ENCODE measurements at regions not wholly inside any gene's neighbourhood (a gene's known extent, or its start where the extent isn't known, plus 50 kb on each side); places are given as distances from the start of the nearest gene placed in this dataset.

DNA sequence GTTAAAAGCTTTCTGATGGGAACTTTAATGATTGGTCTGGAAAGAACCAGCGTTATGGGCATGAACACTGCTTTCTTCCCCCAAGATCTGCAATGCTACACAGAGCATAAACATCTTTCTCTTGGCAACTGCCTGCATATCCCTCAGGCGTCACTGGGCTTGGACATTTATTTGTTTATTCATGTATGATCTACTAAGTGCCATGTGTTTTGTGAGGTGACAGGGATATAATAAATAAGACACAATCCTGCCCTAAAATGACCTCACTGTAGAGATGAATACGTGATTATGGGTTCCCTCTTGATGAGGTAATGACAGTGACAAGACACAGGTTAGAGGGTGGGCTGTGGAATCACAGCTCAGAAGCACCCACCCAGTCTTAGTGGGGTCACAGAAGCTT, 485.3 kb downstream of the PDCD6IP start:
- H3K9me3 ChIP-seq (ENCODE audit: control extremely low read depth in 1 of 3, control insufficient read depth in 2 of 3, insufficient read depth in 1 of 3, low read length in 2 of 3), result no peaks in the 10 kb centered on the region
- H3K27ac Mint-ChIP-seq, result no peak overlapping the region
- WGBS (ENCODE audit: insufficient coverage), result no CpG with 5 or more reads among the region's 3 CpGs

DNA sequence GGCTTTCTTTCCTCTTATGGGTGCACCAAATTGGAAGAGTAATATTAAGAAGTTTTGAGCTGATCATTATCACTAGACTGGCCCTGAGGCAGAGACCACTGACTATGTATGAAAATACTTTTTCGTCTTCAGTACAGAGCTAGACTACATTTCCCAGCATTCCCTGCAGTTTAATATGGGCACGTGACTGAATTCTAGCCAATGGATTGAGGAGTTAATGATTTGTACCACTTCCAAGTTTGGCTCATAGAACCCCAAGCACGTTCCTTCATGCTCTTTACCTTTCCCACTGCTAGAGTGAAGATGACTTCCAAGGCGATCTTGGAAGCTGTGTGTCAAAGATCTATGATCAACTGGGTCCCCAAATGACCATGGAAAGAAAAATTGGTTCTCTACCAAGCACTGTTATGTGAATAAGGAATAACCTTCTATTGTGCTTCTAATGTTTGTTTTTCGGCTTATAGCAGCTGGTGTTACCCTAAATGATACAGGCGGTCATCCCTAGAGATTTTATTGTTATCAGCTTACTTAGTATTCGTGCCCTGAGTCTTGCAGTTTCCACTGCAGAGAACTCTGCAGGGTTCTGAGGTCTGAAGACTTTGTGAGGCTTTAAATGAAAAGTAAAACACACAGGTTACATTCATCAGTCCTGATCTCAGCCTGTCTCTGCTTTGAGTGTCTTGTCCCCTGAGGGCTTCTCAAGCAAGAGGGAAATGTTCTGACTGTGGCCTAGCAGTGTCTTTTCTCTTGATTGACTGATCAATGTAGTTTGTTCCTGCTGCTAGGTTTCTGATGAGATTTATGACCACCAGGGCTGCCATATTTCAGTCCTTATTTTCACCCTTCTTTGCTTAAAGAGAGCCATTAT, 486.8 kb downstream of the PDCD6IP start:
- no peak overlapping the region for H3K9ac ChIP-seq (ENCODE audit: low read length)
- Mint-ChIP-seq H3K4me3 (no peak overlapping the region), H3K27me3 (no peaks in the 10 kb centered on the region), H3K27ac (no peak overlapping the region), H3K4me1 (no peaks in the 10 kb centered on the region), H3K9me3 (ENCODE audit: insufficient read depth) (peaks cover 3% of the 10 kb centered on the region)
- H3K4me2 ChIP-seq (replicated peaks; ENCODE audit: low read depth, low read length, poor library complexity, severe bottlenecking), result no peak overlapping the region
- no peaks in the 10 kb centered on the region for H3K79me2 ChIP-seq (ENCODE audit: control insufficient read depth, insufficient read depth, low read length)
- DNase-seq (no peak), ATAC-seq (ENCODE audit: low read depth) (no peak)
- H4K20me1 ChIP-seq (ENCODE audit: control insufficient read depth, insufficient read depth, low read length, poor library complexity, severe bottlenecking), result no peaks in the 10 kb centered on the region
- ChIA-PET CTCF (no interaction called here), POLR2A (no interaction called here)
- H3K27ac ChIP-seq (ENCODE audit: low read length in 2 of 2), result no peak overlapping the region
- no peaks in the 10 kb centered on the region for H3K27me3 ChIP-seq (replicated peaks in 1 of 4; ENCODE audit: control extremely low read depth in 1 of 4, control insufficient read depth in 3 of 4, insufficient read depth in 4 of 4, low read length in 3 of 4)
- no peaks in the 10 kb centered on the region for H3K4me1 ChIP-seq (ENCODE audit: control insufficient read depth in 2 of 2, insufficient read depth in 2 of 2, low read length in 2 of 2)
- TF ChIP-seq EZH2 (IDR thresholded peaks at IDR 0.05; ENCODE audit: borderline replicate concordance, insufficient read depth, low read depth, low read length, poor library complexity, severe bottlenecking), result no peak
- TF ChIP-seq, protein P1, sequence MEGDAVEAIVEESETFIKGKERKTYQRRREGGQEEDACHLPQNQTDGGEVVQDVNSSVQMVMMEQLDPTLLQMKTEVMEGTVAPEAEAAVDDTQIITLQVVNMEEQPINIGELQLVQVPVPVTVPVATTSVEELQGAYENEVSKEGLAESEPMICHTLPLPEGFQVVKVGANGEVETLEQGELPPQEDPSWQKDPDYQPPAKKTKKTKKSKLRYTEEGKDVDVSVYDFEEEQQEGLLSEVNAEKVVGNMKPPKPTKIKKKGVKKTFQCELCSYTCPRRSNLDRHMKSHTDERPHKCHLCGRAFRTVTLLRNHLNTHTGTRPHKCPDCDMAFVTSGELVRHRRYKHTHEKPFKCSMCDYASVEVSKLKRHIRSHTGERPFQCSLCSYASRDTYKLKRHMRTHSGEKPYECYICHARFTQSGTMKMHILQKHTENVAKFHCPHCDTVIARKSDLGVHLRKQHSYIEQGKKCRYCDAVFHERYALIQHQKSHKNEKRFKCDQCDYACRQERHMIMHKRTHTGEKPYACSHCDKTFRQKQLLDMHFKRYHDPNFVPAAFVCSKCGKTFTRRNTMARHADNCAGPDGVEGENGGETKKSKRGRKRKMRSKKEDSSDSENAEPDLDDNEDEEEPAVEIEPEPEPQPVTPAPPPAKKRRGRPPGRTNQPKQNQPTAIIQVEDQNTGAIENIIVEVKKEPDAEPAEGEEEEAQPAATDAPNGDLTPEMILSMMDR (IDR thresholded peaks at IDR 0.05), result no peak
- intact Hi-C loops (cut with micrococcal nuclease), result no loop called here
- H2AFZ ChIP-seq (ENCODE audit: insufficient read depth, low read depth, low read length, poor library complexity, severe bottlenecking), result no peak overlapping the region
- no peak overlapping the region for H3K4me3 ChIP-seq (ENCODE audit: control extremely low read depth in 1 of 5, extremely low read depth in 1 of 5, insufficient read depth in 1 of 5, low read depth in 2 of 5, low read length in 4 of 5)
- H3K9me3 ChIP-seq (ENCODE audit: control extremely low read depth in 1 of 3, control insufficient read depth in 2 of 3, insufficient read depth in 1 of 3, low read length in 2 of 3), result no peaks in the 10 kb centered on the region
- H3K36me3 ChIP-seq (replicated peaks in 1 of 2; ENCODE audit: control extremely low read depth in 1 of 2, control insufficient read depth in 1 of 2, extremely low read depth in 1 of 2, insufficient read depth in 2 of 2, low read length in 1 of 2), result no peaks in the 10 kb centered on the region
- 100% methylated on average over 3 of the region's 7 CpGs for WGBS (ENCODE audit: insufficient coverage)

More for the DNA sequence above, 485.3 kb downstream of the PDCD6IP start:
- ATAC-seq (ENCODE audit: low read depth), result no peak
- TF ChIP-seq, protein P1 (IDR thresholded peaks at IDR 0.05), result no peak
- TF ChIP-seq EZH2 (IDR thresholded peaks at IDR 0.05; ENCODE audit: borderline replicate concordance, insufficient read depth, low read depth, low read length, poor library complexity, severe bottlenecking), result no peak
- Histone ChIP-seq H3K27ac (ENCODE audit: low read length in 2 of 2) (no peak overlapping the region), H3K36me3 (replicated peaks in 1 of 2; ENCODE audit: control extremely low read depth in 1 of 2, control insufficient read depth in 1 of 2, extremely low read depth in 1 of 2, insufficient read depth in 2 of 2, low read length in 1 of 2) (no peaks in the 10 kb centered on the region), H3K27me3 (replicated peaks in 1 of 4; ENCODE audit: control extremely low read depth in 1 of 4, control insufficient read depth in 3 of 4, insufficient read depth in 4 of 4, low read length in 3 of 4) (no peaks in the 10 kb centered on the region), H3K79me2 (ENCODE audit: control insufficient read depth, insufficient read depth, low read length) (no peaks in the 10 kb centered on the region), H3K4me3 (ENCODE audit: control extremely low read depth in 1 of 5, extremely low read depth in 1 of 5, insufficient read depth in 1 of 5, low read depth in 2 of 5, low read length in 4 of 5) (no peak overlapping the region), H3K9ac (ENCODE audit: low read length) (no peak overlapping the region), H3K4me1 (ENCODE audit: control insufficient read depth in 2 of 2, insufficient read depth in 2 of 2, low read length in 2 of 2) (no peaks in the 10 kb centered on the region), H4K20me1 (ENCODE audit: control insufficient read depth, insufficient read depth, low read length, poor library complexity, severe bottlenecking) (no peaks in the 10 kb centered on the region), H3K4me2 (replicated peaks; ENCODE audit: low read depth, low read length, poor library complexity, severe bottlenecking) (no peak overlapping the region), H2AFZ (ENCODE audit: insufficient read depth, low read depth, low read length, poor library complexity, severe bottlenecking) (no peak overlapping the region)
- Mint-ChIP-seq H3K27me3 (no peaks in the 10 kb centered on the region), H3K4me3 (no peak overlapping the region), H3K4me1 (no peaks in the 10 kb centered on the region), H3K9me3 (ENCODE audit: insufficient read depth) (peaks cover 3% of the 10 kb centered on the region)
- CTCF ChIA-PET, result no interaction called here
- DNase-seq, result no peak
- POLR2A ChIA-PET, result no interaction called here
- intact Hi-C loops (cut with micrococcal nuclease), result no loop called here
